HG03060 (cell line): ENCODE measurements at regions not wholly inside any gene's neighbourhood (a gene's known extent, or its start where the extent isn't known, plus 50 kb on each side); places are given as distances from the start of the nearest gene placed in this dataset.

Experiments
- ATAC-seq: cut with Tn5 transposase; IDR thresholded peaks from one replicate; pipeline ENCODE4 v1.9.1; 2021; ENCODE audit warnings: low read depth, moderate number of reproducible peaks; ENCODE audit not compliant: unreplicated experiment

DNA sequence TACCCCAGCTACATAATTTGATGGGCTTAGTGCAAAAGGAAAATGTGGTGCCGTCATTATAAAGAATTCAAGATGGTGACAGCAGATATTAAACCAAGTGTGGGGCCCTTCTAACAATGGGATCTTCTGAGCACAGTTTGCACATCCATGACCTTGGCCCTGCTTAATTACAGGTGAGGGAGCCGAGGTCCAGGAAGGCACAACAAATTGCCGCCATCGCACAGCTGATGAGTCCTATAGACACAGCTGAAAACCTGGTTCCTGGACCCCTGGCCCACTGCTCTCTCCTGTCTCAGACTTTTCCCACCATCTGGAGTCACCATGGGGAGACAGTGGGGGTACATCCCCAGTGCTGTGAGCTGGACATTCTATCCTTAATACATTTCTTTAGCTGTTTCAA is 95.8 kb upstream of the MAP4K3 start:
- no peak for ATAC-seq

DNA sequence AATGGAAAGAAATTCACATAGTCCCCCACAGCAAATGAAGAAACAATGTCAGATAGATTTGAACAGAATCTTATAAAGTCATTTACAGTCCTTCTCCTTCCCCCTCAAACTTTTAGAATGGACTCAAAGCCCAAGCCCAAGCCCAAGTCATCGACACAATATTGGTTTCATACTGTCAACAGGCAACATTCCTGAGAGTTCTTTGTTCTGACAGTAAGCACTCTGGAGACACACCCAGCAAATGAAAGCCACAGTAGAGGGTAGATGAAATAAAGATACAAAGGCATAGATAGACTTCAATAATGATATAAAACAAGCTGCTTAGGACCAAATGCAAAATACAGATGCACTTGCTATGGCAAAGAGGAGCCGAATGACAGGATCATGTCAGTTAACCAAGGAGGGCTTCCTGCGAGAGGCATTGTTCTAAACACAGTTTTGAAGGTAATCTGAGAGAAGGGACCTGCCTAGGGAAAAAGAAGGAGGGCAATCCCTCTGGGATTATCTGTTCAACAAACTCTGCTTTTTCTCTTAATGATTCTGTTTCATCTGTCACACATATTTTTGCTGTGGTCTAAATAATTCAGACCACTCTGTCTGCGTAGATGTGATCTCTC is 97.1 kb upstream of the MAP4K3 start:
- no peak for ATAC-seq

DNA sequence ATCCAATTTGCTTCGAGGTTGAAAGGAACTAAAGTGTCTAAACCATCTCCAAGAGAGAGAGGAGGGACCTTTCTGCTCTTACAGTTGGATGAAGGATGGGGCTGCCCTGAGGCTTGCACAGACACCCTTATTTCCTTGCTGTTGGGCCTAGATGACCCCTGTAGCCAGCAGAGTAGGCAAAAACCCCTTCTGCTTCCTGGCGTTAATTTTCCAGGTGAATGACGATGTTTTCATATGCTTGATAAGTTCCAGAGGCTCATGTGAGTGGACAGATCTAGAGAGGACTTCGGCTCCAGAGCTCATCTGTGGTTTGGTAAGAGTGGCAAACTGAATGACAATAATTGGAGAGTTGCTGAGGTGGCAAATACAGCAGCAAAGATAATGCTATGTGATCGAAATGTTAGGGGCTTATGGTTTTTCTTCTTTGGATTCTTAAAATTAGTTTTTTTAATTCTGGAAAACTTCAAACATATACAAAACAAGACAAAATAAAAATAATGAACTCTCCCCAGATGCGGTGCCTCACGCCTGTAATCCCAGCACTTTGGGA is 98.6 kb upstream of the MAP4K3 start:
- no peak for ATAC-seq

DNA sequence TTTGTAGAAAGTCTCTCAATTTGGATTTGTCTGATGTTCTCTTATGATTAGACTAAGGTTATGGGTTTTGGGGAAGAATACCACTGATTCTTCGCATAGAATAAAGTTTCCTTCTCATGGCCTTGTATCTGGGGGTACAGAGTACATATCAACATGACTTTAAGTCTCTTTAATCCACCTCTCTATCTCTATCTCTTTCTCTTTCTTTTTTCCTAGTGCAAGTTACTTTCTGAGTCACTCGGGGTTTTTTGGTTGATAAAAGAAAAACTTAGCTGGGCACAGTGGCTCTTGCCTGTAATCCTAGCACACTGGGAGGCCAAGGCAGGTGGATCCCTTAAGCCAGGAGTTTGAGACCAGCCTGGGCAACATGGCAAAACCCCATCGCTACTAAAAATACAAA is 100.1 kb upstream of the MAP4K3 start:
- no peak for ATAC-seq

DNA sequence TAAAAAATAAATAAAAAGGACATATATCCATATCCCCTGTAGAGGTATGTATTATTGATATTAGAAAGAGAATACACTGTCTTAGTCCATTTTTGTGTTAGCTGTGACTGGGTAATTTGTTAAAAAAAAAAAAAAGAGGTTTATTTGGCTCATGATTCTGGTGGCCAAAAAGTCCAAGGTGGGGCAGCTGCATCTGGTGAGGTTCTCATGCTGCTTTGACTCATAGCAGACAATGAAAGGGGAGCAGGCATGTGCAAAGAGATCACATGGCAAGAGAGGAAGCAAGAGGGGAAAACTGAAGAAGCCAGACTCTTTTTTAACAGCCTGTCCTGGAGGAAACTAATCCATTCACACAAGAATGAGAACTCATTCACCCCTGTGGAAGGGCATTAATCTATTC is 101.6 kb upstream of the MAP4K3 start:
- ATAC-seq = no peak

DNA sequence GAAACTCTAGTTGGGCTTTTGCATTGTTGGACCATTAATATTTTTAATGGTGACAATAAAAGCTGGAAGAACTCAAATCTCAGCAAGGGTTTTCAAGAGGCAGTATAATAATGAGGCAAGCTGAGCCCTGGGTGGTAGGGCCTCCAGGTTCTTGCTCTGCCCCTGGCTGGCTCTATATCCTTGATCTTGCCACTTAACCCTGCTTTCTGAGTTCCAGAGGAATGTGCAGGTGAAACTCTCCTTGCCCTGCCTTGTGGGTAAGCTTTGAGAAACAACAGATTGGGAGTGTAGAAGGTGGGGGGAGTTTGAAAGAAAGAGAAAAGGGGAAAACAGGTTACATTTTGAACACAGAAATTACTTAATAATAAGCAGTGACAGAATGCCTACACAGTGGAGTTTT is 103.3 kb upstream of the MAP4K3 start:
- no peak for ATAC-seq

DNA sequence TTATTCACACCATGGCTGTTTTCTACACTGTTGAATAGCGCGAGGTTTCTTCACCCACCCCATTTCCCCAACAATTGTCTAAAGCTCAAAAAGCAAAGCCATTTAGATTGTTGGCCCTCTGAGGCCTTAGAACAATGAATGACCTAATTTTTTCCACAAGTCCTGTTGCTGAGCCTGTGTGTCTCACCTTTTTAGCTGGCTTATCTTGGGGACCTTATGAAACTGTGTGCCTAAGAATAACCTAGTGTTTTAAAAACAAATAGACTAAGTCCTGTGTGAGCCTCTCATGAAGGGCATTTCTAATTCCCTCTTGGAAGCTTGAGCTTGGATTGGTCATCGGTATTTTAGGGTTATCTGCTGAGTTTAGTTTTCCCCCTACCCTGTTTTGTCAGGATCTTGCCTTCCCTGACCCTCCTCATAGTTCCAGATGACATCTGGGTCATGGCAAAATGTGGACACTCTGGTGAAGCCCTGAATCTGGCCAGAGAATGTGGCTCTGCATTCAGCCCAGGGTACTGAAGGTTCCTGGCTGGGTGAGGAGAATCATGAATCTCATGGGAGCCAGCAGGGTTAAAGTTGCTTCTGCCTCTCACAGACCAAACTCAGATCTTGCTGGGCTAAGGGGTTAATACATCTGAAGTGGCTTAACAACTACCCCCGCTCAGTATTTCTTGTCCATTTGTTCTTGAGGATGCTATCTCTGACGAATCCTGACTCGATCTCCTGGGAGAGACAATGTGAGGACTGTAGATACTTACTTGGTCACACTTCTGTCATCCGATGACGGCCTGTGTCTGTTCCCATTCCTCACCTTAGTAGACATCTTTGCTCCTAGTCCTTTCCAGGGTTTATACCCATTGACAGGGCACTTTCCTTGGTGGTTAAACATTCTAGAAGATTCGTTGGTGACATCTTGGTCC is 104.2 kb upstream of the MAP4K3 start:
- ATAC-seq = no peak

DNA sequence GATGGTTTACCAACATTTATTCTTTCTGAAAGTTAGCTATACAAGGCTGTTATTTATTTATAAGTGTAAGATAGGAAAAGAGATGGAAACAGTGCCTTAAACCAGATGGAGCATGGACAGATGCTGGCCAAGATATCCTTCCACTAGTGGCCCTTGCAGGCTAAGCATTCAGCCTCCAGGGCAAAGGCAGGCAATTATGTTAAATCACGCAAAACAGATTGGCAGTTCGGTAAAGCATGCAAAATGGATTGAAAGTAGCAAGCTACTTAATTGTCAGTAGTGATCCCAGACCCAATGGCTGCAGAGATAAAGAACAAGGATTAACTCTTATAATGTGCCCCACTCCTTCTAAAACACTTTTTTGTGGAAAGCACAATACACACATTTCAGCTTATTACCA is 105.4 kb upstream of the MAP4K3 start:
- no peak for ATAC-seq

DNA sequence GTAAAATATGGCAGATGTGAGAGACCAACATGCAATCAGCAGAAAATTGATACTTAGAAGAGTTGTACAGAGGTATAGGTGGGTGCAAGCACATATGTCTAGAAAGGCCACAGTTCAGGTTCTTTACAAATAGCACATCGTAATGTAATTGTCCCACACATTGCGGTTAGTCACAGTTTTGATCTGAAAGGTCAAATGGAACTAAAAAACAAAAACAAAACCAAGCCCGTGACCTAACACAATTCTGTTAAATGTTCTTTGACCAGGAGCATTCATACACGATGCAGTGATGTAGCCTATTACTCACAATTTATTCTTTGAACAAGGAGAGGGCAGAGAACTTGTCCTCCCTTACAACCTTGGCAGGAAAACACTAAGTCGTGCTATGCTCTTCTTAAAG is 108.9 kb upstream of the MAP4K3 start:
- ATAC-seq = no peak

DNA sequence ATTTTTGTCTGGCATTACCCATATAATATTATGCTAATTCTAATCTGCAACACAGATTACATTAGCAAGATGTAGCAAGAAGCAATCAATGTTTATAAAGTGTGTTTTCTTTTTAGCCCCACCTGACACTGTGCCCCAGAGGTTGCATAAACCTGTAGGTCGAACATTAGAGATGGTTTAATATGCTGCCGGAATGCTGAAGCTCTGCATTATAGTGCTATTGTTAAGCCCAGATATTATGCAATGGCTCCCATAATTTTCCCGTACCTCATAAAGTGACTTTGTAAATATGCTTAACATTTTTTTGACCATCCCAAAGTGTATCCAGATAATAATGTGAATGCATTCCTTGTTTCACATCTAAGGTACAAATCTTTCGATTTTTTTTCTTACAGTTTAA is 109.3 kb upstream of the MAP4K3 start:
- no peak for ATAC-seq

DNA sequence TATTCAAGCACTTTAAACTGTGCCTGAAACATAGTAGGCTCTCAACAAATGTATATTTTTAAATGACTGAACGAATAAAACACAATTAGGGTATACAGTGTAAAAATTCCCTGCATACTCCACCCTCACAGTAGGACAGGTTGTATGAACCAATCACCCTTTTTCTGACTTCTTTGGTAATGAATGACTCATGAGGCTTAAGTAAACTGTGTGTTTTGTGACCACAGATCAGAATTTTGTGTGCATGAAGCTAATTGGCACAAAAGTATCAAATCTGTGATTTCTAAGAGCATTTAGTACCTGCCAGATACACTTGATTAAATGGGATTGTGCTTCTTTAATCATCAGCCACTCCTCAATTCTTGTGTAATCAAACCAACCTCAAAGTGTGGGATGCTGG is 109.9 kb upstream of the MAP4K3 start:
- no peak for ATAC-seq

DNA sequence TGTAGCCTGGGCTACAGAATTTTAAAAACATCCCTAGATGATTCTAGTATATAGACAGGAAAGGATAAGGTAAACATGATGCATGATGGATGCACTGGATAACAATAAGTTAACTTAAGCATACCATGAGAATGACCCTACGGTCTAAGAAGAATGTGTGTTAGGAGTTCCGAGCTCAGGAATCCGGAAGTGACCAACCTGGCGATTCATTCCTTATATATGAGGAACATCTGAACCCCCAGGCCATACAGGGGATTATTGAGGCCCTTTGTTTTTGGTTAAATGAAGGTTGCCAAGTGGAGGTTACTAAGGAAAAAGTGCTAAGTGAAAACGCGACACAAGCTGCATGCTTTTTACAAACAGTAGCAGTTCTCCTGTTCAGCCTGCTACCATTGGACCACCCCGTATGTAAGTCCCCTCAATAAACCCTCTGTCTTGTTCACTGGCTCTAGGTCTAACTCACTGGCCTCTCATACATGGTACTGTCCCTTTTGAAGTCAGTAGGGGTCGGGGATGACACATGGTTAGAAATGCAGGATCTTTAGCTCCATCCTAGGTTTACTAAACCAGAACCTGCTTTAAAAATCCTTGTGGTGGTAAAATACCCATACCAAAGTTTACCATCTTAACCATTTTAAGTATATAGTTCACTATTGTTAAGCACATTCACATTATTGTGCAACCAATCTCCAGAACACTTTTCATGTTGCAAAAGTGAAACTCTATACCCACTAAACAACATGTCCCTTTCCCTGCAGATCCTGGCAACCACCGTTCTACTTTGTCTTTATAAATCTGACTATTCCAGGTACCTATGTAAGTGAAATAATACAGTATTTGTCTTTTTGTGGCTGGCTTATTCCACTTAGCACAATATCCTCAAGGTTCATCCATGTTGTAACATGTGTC is 111.0 kb upstream of the MAP4K3 start:
- ATAC-seq = no peak

DNA sequence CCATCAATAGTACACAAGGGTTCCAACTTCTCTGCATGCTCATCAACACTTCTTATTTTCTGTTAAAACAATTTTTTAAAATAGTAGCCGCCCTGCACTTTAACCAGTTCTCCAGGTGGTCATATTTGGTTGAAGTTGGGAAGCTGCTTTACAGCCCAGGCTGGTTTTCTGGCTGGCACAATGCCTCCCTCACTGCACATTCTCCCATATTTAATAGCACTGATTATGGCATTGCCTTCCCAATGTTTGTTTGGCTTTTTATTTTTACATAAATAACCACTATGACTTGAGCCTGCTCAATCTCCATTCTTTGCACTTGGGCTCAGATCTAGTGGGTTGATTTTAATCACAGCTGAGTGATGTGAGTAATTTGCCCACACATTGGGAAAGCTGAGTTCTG is 111.9 kb upstream of the MAP4K3 start:
- ATAC-seq = no peak

DNA sequence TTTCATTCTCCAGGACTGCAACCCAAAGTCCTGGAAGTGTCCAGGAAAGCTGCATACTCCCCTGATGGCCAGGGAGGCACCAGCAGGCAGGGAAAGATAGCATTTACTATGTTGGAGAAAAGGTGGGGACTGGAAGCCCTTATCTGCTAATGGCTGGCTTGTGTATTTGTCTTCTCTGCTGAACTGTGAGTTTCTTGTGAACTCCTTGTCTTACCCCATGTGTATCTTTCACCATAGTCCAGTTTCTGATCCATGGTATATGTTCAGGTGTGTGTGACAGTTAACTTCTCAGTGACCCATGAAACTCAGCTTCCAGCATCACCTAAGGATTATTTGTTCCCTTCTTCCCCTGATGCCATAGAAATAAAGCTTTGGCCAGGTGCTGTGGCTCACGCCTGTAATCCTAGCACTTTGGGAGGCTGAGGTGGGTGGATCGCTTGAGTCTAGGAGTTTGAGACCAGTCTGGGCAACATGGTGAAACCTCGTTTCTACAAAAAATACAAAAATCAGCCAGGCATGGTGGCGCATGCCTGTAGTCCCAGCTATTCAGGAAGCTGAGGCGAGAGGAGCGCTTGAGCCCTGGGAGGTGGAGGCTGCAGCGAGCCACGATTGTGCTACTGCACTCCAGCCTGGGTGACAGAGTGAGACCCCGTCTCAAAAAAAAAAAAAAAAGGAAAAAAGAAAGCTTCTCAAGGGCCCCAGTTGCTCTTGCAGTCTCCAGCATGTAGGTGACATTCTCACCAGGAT is 112.8 kb upstream of the MAP4K3 start:
- no peak for ATAC-seq

DNA sequence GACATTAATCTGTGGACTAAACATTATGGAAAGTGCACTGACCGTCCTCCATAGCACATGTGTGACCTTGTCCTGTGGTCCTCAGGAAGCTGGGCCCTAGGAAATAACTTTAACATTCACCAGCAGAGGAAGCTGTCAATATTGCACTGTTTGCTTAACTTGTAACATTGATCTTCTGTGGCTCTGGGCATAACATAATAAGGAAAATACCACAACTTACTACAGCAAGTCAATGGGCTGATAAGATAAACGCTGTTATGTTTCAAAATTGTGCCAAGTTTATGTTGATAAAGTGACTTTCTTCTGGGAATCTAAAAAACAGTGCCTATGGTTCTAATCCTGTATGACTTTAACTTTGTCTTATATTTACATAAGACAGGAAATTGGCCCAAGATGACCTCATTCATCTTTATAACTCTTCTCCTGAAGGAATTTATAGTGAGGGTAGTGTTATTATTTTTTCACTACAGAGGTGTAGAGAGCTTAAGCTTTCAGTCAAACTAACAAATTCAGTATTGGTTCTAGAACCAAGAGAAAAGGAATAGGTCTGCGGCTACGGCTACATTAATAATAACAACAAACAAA is 113.7 kb upstream of the MAP4K3 start:
- ATAC-seq = no peak

DNA sequence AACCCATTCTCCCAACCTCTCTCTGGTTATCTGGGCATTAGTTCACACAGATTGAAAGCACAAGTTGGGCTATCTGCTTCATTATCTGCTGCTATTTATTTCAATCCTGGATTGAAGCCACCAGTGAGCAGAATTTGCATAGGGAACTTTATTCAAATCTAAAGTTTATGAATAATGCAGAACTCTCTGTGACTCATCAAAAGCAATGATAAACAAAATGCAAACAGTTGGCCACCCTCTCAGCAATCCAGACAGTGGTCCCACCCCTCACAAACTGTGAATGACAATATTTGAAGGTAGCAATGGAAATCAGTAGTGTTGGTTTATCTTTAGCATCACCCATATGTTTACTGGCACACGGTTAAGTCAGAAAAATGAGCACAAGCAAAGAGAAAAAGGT is 106.8 kb upstream of the TMEM178A start:
- no peak for ATAC-seq

DNA sequence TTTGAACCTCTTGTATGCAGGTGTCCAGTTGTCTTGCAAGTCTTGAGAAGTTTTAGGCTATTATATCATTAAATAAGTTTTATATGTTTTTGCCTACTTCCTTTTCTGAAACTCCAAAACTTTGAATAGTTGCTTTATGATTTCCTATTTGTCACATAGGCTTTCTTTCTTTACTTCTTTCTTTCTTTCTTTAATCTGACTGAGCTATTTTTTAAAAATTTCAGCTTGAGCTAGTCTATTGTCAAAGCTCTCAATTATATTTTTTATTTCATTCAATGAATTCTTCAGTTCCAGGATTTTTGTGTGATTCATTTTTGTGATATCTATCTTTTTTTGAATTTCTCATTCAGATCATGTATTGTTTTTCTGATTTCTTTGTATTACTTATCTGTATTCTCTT is 102.1 kb upstream of the TMEM178A start:
- no peak for ATAC-seq

DNA sequence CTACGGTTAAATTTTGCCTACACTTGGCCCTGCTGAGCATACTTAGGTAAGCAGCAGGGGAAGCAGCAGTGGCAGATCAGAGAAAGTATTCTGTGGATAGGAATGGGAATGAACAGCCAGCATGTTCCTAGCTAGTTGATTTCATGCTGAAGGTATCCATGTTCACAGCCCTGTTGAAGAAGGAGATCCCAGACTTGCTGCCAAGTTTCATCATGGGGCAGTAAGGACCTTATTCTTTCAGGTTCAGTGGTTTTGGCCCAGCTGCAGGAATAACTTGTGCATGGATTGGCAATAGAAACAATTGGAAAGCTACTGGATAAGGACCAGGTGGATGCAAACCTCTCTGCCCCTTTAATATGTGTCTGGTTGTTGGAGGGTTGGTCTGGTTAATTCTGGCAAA is 98.2 kb upstream of the TMEM178A start:
- no peak for ATAC-seq

DNA sequence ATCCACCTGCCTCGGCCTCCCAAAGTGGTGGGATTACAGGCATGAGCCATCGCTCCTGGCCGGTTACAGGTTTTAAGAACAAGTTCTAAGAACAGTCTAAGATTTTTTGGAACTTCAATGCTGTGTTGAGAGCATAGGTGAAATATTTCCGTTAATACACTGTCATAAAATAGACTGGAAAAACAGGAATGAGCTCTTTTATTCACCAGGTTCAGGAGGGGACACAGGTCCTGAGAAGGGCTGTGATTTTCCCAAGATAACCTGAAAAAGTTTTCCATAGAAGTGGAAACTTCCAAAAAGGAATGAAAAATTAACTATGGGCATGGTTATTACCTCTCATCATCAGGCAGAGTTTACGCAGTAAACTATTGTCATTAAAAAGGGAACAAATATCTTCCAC is 97.6 kb upstream of the TMEM178A start:
- no peak for ATAC-seq

DNA sequence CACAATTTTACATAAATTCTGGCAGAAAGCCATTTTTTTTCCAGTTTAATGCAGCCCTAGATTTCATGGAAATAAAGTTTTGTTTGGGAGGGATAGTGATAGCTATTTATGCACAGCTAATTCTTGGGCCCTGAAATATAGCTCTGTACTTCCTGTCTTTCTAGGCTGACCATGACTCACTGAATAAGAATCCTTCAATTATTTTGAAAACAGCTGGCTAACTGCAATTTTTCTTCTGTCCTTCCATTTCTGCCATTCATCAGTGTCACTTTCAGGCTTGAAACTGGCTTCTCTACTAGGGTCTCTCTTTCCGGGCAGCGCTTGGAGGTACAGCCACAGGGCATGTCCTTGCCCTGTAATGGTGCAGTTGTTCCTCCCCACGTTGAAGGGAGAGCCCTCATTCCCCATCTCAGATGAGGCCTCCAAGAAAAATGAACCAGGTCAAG is 97.1 kb upstream of the TMEM178A start:
- no peak for ATAC-seq
